Fibroblast of skin of left quadriceps (primary cell): ENCODE measurements at regions not wholly inside any gene's neighbourhood (a gene's known extent, or its start where the extent isn't known, plus 50 kb on each side); places are given as distances from the start of the nearest gene placed in this dataset.

ENCODE experiments used
- DNase-seq, 2 experiments: peaks; one replicate each; pipeline ENCODE4 v3.0.0-alpha.2; 2013; ENCODE audit warnings: low read depth in 2 of 2

- no peak for DNase-seq
These were observed 771.7 kb upstream of the SALL3 start for GRCh38 chr18:78207942-78208341.

DNA sequence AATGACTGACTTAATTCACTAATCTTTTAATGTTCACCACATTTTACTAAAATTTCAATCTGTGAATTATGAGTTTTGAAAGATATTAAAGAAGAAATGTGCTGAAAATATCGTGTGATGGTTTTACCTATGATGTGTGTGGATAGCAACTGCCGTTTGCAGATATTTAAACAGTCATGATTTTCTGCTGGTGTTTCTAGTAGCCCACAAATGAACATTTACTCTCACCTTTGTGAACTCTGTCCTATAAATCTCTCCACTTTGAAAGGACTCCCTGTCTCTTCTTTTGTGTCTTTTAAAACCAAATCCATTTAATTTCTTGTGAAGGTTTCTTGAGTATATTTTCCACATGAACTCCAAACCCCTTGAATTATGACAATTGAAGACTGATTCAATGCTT is 771.2 kb upstream of the SALL3 start:
- DNase-seq, result no peak

DNA sequence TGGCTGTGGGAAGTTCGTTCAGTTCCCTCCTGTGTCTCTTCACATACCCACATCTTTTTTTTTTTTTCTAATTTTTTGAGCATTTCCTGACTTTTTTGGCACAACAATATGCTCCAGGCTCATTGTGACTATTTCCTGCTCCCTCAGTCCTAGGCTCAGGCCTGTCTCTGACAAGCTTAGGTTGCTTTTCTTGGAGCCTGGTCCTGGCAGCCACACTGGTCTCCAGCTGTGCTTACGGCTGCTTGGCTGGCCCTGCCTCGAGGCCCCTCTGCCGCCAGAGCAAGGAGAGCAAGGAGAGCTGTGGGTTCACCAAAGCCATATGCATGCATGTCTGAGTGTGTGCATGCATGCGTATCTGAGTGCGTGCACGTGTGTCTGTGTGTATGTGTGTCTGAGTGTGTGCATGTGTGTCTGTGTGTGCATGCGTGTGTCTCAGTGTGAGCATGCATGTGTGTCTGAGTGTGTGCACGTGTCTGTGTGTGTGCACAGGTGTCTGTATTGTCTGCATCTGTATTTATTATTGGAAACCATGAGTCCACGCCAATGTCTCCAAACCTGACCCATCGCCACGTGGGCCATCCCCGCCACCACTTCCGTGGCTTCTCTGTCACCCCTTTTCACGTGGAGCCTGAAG is 766.1 kb upstream of the SALL3 start:
- no peak for DNase-seq

DNA sequence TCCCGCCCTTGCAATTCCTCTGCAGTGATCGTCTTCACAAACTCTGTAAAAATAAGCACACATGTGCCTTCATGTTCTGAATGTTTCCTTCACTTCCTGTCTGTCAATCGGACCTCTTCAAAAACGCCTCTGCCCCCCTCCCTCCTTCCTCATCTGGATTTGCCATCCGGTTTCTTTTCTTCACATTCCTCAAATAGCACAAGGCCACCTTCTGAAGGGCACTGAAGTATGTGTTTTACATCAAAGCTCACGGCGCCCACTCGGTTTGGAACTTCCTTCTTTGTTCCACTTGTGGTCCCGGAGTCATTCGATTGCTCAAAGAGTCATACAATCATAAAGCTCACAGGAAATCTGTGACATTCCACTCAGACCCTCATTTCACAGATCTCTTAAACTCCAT is 758.1 kb upstream of the SALL3 start:
- DNase-seq, result no peak

DNA sequence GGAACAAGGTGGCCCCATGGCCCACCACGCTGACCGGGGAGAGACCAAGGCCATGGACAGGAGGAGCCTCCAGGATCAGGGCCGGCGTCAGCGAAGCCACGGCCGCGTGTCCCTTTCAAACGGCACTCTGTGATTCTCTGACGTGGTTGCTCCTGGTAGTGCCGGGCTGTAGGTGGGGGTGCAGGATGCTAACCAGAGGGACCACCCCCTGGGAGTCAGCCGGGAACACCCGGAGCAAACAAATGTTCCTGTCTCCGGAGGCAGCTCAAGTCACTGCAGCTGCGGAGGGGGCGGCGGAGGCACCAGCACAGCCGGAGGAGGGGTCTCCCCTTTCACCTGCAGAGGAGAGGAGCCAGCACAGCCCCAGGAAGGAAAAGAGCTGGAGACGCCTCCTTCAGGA is 750.6 kb upstream of the SALL3 start:
- DNase-seq, result no peak

GRCh38 chr18:78230911-78231310 is 748.7 kb upstream of the SALL3 start:
- no peak for DNase-seq

- no peak for DNase-seq
These were observed 747.4 kb upstream of the SALL3 start for GRCh38 chr18:78232196-78232595.

DNA sequence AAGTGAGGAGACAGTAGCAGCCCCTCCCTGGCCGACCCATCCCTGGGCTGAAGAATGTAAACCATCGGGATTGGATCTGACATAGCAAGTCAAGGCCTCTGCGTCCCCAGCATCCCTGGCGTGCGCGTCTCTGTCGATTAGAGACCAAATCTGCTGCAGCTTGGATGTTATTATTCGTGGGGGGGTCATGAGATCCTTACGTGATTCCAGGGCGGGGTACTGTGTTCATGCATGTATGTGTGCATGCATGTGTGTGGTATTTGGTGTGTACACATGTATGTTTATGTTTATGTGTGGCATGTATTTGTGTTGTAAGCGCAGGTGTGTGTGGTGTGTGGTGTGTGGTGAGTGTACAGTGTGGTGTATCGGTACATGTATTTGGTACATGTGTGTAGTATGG is 741.8 kb upstream of the SALL3 start:
- DNase-seq, result no peak

DNA sequence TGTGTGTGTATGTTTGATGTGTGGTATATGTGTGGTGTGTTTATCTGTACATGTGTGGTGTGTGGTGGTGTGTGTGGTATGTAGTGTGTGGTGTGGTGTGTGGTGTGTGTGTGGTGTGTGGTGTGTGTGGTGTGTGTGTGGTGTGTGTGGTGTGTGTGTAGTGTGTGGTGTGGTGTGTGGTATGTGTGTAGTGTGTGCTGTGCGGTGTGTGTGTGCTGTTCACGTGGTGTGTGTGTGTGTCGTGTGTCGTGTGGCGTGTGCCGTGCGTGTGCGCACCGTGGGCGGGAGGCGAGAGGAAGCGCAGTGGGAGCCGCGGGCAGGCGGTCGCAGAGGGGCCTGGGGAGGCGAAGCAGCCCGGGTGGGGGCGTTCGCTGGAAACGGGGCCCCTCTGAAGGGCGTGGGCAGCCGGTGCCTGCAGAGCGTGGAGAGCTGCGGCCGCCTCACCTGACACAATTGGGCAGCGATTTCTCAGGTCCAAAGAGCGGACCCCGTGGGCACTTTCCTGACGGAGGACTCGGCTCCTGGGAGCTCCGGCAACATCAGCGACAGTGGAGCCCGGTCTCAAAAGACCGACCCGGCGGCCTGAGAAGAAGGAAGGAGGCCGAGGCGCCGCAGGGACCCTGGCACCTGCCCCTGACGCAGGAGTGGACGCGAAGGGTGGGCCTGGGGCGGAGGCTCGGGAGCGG is 741.1 kb upstream of the SALL3 start:
- no peak for DNase-seq

- DNase-seq, result no peak
These were observed 740.5 kb upstream of the SALL3 start for GRCh38 chr18:78239090-78239457.

- DNase-seq, result no peak
These were observed 739.5 kb upstream of the SALL3 start for GRCh38 chr18:78240101-78240500.

- DNase-seq, result no peak
These were observed 738.9 kb upstream of the SALL3 start for GRCh38 chr18:78240627-78241252.

DNA sequence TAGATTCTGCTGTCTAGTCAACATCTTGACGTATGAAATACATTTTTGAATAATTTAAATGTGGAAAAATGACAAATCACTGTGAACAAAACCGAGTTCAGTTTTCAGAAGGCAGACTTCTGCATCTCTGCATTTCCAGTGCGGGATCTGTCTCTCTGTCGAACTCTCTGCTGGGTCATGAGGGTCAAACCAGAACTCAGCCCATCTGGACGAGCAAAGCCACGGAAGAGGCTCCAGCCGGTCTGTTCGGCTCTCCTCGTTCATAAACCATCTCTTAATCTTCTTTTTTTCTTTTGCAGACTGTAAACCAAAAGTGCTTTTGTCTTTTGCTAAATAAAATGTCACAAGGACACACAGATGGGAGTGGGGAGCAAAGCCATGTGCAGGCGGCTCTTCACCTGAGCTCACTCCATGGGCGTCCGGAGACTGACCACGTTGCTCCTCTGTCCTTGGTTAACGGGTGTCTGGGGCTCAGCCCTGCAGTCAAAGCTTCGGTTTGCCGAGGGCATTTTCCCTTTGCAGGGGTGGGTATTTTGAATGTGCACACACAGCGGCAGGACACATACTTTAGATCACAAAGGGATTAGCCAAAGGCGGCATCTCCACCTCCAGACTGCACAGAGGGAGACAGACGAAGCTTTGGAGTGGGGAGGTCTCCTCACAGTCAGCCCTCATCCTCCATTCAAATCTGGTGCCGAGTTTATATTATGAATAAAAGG is 737.9 kb upstream of the SALL3 start:
- DNase-seq, result no peak

DNA sequence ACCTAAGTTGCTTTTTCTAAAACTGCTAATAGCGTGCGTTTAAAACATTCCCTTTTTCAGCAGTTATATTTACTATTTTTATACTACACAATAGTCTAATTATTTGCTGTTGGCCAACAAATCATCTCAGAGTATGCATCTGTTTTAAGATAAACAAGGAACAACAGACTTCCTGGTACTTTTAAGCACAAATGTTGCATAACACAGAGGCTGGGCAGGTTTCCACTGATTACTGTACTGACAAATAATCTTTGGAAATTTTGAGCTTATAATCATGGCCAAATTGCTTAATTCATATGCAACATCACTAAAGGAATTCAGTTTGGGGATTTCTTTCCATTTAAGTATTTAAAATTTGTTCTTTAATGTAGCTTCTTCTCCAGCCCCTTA is 737.4 kb upstream of the SALL3 start:
- no peak for DNase-seq

DNA sequence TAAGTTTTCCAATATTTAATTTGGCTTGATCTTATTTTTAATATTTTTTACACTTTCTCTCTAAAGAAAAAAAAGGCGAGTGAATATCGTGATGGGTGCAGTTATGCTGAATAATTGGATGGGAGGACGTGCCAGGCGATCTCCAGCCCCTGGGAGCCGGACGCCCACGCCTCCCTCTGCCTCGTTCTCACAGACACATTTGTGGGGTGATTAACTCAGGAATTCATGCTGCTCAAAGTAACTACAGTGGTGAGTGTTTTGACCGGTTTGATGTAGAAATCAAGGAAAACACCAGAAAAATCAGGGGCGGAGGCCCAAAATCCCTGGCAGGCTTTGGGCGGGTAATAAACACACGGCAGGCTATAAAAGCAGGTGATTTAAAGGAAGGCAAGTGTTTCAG is 736.8 kb upstream of the SALL3 start:
- no peak for DNase-seq

GRCh38 chr18:78244779-78245178 is 734.8 kb upstream of the SALL3 start:
- no peak for DNase-seq

- no peak for DNase-seq
These were observed 734.2 kb upstream of the SALL3 start for GRCh38 chr18:78245451-78245850.

DNA sequence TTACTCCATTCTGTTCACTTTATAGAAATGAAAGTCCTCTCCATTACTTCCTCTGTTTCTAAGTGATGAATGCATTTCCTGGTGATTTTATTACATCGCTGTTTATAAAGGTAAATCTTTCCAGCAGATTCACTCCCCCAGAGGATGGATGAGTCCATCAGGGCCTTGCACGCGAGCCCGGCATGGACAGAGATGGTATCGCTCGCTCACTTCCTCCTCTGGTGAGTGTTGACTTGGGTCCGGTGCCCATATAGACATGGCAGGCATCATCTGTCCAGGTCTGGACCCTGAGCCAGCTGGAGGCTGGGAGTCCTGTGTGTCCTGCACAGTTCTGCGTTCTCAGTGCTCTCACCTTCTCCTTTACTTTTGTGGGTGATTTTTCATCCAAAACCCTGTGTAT is 733.6 kb upstream of the SALL3 start:
- DNase-seq, result no peak

GRCh38 chr18:78246588-78246987 is 733.0 kb upstream of the SALL3 start:
- no peak for DNase-seq

- no peak for DNase-seq
These were observed 731.9 kb upstream of the SALL3 start for GRCh38 chr18:78247615-78248289.

DNA sequence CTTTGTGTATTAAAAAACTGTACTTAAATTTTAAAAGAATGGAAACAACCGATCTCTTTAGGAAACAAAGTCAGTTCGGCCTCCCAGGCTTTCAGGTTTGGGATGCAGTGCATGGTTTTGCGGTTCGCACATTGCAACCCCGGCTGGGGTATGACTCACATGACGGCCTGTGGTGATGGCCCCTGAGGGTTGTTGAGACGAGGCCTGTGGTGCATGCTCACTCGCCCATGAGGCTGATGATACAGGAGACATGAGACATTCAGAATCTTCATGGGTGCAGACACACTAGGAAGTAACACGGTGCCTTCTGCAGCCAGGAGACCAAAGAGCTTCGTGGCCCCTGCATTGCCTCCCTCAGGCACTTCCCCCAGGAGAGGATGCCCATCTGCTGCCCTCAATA is 724.6 kb upstream of the SALL3 start:
- no peak for DNase-seq
